Neural progenitor cell (in vitro differentiated cells): ENCODE measurements at regions not wholly inside any gene's neighbourhood (a gene's known extent, or its start where the extent isn't known, plus 50 kb on each side); places are given as distances from the start of the nearest gene placed in this dataset.

ENCODE experiments used
- EZH2 ChIP-seq: fragments of 200-600 bp; sonication (generic); IDR thresholded peaks from 2 replicates; pipeline ENCODE4 v1.6.1; 2017; ENCODE audit warnings: antibody characterized with exemption, mild to moderate bottlenecking, moderate library complexity
- EZH2phosphoT487 ChIP-seq: fragments of 200-600 bp; sonication (generic); IDR thresholded peaks from 2 replicates; pipeline ENCODE4 v1.6.1; 2017; ENCODE audit warnings: antibody characterized with exemption
- TF ChIP-seq, protein P1 (sequence below): fragments of 200-600 bp; sonication (generic); IDR thresholded peaks from 2 replicates; pipeline ENCODE4 v1.5.1; 2017; ENCODE audit warnings: antibody characterized with exemption, mild to moderate bottlenecking

DNA sequence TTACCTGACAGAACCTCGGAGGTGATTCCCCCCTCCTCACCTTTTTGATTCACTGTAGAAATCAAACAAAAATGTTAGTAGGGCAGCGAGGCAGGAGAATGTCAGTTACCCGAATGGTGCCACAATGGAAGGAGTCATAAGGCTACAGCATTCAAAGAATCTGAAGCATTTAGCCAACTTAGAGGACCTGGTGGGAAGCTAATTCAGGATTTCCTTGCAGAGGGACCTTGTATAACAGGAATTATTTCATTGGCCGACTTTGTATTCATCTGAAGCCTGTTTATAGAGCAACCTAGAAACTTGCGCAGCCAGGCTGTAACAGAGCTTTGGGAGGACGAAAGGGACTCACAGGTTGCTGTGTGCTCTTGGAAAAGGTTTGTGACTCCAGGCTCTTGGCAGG, 129.1 kb upstream of the MMADHC start:
- no peak for TF ChIP-seq EZH2phosphoT487
- TF ChIP-seq, protein P1, sequence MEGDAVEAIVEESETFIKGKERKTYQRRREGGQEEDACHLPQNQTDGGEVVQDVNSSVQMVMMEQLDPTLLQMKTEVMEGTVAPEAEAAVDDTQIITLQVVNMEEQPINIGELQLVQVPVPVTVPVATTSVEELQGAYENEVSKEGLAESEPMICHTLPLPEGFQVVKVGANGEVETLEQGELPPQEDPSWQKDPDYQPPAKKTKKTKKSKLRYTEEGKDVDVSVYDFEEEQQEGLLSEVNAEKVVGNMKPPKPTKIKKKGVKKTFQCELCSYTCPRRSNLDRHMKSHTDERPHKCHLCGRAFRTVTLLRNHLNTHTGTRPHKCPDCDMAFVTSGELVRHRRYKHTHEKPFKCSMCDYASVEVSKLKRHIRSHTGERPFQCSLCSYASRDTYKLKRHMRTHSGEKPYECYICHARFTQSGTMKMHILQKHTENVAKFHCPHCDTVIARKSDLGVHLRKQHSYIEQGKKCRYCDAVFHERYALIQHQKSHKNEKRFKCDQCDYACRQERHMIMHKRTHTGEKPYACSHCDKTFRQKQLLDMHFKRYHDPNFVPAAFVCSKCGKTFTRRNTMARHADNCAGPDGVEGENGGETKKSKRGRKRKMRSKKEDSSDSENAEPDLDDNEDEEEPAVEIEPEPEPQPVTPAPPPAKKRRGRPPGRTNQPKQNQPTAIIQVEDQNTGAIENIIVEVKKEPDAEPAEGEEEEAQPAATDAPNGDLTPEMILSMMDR, result no peak
- no peak for TF ChIP-seq EZH2
